MCF 10A (cell line): ENCODE measurements at regions not wholly inside any gene's neighbourhood (a gene's known extent, or its start where the extent isn't known, plus 50 kb on each side); places are given as distances from the start of the nearest gene placed in this dataset.

Experiments
- BruUV-seq: library from RNA; stranded (reverse); fragments of 400-500 nt; replicated peaks from 2 replicates; lab custom pipeline; 2021; lab: Mats Ljungman, UMichigan
- CTCF ChIA-PET: fragments of 300-600 bp; sonication (Branson Sonifier 250); formaldehyde crosslinking; extraction: SDS; loops from one replicate; lab custom pipeline; 2021; ENCODE audit warnings: antibody characterized with exemption, inconsistent platforms; lab: Yijun Ruan, JAX
- POLR2A ChIA-PET: fragments of 300-600, 350-650 bp; sonication (Branson Sonifier 250); formaldehyde crosslinking; extraction: SDS; loops from one replicate; lab custom pipeline; 2020; ENCODE audit warnings: antibody characterized with exemption, inconsistent platforms; lab: Yijun Ruan, JAX
- DNase-seq: peaks from one replicate; pipeline ENCODE4 v3.0.0-alpha.2; 2018; ENCODE audit not compliant: unreplicated experiment
- H3K27ac Mint-ChIP-seq: one replicate; pipeline ENCODE4 v1.8.0; 2022; ENCODE audit warnings: mild to moderate bottlenecking, low read depth, mixed read lengths; ENCODE audit not compliant: unreplicated experiment
- H3K27me3 Mint-ChIP-seq: one replicate; pipeline ENCODE4 v1.8.0; 2022; ENCODE audit warnings: mixed read lengths; ENCODE audit not compliant: insufficient read depth, unreplicated experiment
- H3K36me3 Mint-ChIP-seq: one replicate; pipeline ENCODE4 v1.8.0; 2022; ENCODE audit warnings: mild to moderate bottlenecking, moderate library complexity, mixed read lengths; ENCODE audit not compliant: insufficient read depth, unreplicated experiment
- H3K4me1 Mint-ChIP-seq: one replicate; pipeline ENCODE4 v1.8.0; 2022; ENCODE audit warnings: mixed read lengths; ENCODE audit not compliant: insufficient read depth, unreplicated experiment
- H3K4me3 Mint-ChIP-seq: one replicate; pipeline ENCODE4 v1.8.0; 2022; ENCODE audit warnings: mild to moderate bottlenecking, moderate library complexity, mixed read lengths; ENCODE audit not compliant: unreplicated experiment
- H3K9me3 Mint-ChIP-seq: one replicate; pipeline ENCODE4 v1.8.0; 2022; ENCODE audit warnings: mixed read lengths; ENCODE audit not compliant: unreplicated experiment
- CTCF ChIP-seq: fragments of 200-600 bp; IDR thresholded peaks from one replicate; pipeline ENCODE4 v1.8.0; 2022; ENCODE audit warnings: antibody characterized with exemption, mild to moderate bottlenecking; ENCODE audit not compliant: unreplicated experiment
- intact Hi-C: fragments of 100-400 bp; cut with micrococcal nuclease; formaldehyde crosslinking; loops from 2 replicates; pipeline ENCODE4 v1.14.1; 2022

DNA sequence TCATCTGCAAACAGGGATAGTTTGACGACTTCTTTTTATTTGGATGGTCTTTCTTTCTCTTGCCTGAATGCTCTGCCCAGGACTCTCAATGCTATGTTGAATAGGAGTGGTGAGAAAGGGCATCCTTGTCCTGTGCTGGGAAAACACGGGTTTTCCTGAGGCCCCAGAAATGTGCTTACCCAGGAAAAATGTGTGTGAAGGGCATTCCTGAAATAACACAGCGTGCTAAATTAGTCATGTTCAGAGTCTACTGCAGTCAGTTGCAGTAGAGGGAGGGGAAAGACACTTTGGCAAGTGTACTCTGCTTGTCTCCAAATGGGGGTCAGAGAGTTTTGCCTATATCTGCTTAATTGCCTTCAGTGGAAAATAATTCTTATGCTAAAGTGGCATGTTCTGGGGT, 153.9 kb downstream of the CCNG2 start:
- peak; percentile 1 for DNase-seq
- H3K4me1 Mint-ChIP-seq: peaks cover 7% of the 10 kb centered on the region
- H3K4me3 Mint-ChIP-seq: no peak overlapping the region
- no peaks in the 10 kb centered on the region for H3K9me3 Mint-ChIP-seq
- H3K36me3 Mint-ChIP-seq: no peaks in the 10 kb centered on the region
- H3K27ac Mint-ChIP-seq: no peak overlapping the region
- CTCF ChIA-PET: interaction anchor here (0.7 to 16.2 kb wide), 4 partner anchors 8 to 69 kb away, joined by 3 to 243 read pairs (median 86); no protein-coding TSS in a partner anchor
- no TSS peak for BruUV-seq
- no peaks in the 10 kb centered on the region for H3K27me3 Mint-ChIP-seq
- no peak for TF ChIP-seq CTCF
- intact Hi-C loops: no loop called here
- POLR2A ChIA-PET: interaction anchor here (1.0 kb wide), 1 partner anchor 15 kb away, joined by 4 read pairs; no protein-coding TSS in a partner anchor

GRCh38 chr4:77314697-77315096, 157.7 kb downstream of the CCNG2 start:
- Mint-ChIP-seq H3K36me3 (no peaks in the 10 kb centered on the region), H3K9me3 (peaks cover 8% of the 10 kb centered on the region), H3K4me1 (peaks cover 7% of the 10 kb centered on the region), H3K27ac (no peak overlapping the region), H3K27me3 (no peaks in the 10 kb centered on the region), H3K4me3 (no peak overlapping the region)
- DNase-seq: no peak
- ChIA-PET POLR2A (no interaction called here), CTCF (interaction anchor here (0.5 kb wide), 1 partner anchor 476 kb away, joined by 4 read pairs; no protein-coding TSS in a partner anchor)
- intact Hi-C loops: no loop called here
- TF ChIP-seq CTCF: no peak
- BruUV-seq: no TSS peak

GRCh38 chr4:77327151-77327550, 170.1 kb downstream of the CCNG2 start:
- BruUV-seq: no TSS peak
- CTCF ChIA-PET: interaction anchor here (0.6 to 1.0 kb wide), 4 partner anchors 10 to 158 kb away, joined by 3 read pairs; no protein-coding TSS in a partner anchor
- peaks cover 38% of the 10 kb centered on the region for H3K27me3 Mint-ChIP-seq

More at GRCh38 chr4:77327151-77327550, 170.1 kb downstream of the CCNG2 start:
- intact Hi-C loops: no loop called here
- Mint-ChIP-seq H3K9me3 (no peaks in the 10 kb centered on the region), H3K27ac (no peak overlapping the region), H3K4me1 (no peaks in the 10 kb centered on the region), H3K4me3 (no peak overlapping the region), H3K36me3 (peaks cover 6% of the 10 kb centered on the region)
- TF ChIP-seq CTCF: no peak
- POLR2A ChIA-PET: interaction anchor here (1.0 to 1.1 kb wide), 2 partner anchors 8 to 10 kb away, joined by 3 read pairs; no protein-coding TSS in a partner anchor
- no peak for DNase-seq
